ENCODE measurements at regions not wholly inside any gene's neighbourhood (a gene's known extent, or its start where the extent isn't known, plus 50 kb on each side); places are given as distances from the start of the nearest gene placed in this dataset.

- TF ChIP-seq CTCF (IDR thresholded peaks at IDR 0.05 in 2 of 3, conservative IDR thresholded peaks at IDR 0.05 in 1 of 3; ENCODE audit: borderline replicate concordance in 1 of 3, insufficient read depth in 1 of 3, low read depth in 2 of 3, low read length in 2 of 3) = no peak
- no peak for TF ChIP-seq POLR2A (IDR thresholded peaks at IDR 0.05; ENCODE audit: borderline replicate concordance, extremely low read depth, insufficient read depth, insufficient read length)
- TF ChIP-seq, protein P1, sequence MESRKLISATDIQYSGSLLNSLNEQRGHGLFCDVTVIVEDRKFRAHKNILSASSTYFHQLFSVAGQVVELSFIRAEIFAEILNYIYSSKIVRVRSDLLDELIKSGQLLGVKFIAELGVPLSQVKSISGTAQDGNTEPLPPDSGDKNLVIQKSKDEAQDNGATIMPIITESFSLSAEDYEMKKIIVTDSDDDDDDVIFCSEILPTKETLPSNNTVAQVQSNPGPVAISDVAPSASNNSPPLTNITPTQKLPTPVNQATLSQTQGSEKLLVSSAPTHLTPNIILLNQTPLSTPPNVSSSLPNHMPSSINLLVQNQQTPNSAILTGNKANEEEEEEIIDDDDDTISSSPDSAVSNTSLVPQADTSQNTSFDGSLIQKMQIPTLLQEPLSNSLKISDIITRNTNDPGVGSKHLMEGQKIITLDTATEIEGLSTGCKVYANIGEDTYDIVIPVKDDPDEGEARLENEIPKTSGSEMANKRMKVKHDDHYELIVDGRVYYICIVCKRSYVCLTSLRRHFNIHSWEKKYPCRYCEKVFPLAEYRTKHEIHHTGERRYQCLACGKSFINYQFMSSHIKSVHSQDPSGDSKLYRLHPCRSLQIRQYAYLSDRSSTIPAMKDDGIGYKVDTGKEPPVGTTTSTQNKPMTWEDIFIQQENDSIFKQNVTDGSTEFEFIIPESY (IDR thresholded peaks at IDR 0.05; ENCODE audit: extremely low read depth, insufficient replicate concordance, low read length) = no peak
- no peak for TF ChIP-seq POLR2AphosphoS5 (IDR thresholded peaks at IDR 0.05; ENCODE audit: low read depth, low read length)
- TF ChIP-seq, protein P2, sequence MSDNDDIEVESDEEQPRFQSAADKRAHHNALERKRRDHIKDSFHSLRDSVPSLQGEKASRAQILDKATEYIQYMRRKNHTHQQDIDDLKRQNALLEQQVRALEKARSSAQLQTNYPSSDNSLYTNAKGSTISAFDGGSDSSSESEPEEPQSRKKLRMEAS (IDR thresholded peaks at IDR 0.05) = no peak
- no peak for TF ChIP-seq YY1 (IDR thresholded peaks at IDR 0.05; ENCODE audit: extremely low read depth, insufficient replicate concordance, low read depth, low read length)
- TF ChIP-seq, protein P3, sequence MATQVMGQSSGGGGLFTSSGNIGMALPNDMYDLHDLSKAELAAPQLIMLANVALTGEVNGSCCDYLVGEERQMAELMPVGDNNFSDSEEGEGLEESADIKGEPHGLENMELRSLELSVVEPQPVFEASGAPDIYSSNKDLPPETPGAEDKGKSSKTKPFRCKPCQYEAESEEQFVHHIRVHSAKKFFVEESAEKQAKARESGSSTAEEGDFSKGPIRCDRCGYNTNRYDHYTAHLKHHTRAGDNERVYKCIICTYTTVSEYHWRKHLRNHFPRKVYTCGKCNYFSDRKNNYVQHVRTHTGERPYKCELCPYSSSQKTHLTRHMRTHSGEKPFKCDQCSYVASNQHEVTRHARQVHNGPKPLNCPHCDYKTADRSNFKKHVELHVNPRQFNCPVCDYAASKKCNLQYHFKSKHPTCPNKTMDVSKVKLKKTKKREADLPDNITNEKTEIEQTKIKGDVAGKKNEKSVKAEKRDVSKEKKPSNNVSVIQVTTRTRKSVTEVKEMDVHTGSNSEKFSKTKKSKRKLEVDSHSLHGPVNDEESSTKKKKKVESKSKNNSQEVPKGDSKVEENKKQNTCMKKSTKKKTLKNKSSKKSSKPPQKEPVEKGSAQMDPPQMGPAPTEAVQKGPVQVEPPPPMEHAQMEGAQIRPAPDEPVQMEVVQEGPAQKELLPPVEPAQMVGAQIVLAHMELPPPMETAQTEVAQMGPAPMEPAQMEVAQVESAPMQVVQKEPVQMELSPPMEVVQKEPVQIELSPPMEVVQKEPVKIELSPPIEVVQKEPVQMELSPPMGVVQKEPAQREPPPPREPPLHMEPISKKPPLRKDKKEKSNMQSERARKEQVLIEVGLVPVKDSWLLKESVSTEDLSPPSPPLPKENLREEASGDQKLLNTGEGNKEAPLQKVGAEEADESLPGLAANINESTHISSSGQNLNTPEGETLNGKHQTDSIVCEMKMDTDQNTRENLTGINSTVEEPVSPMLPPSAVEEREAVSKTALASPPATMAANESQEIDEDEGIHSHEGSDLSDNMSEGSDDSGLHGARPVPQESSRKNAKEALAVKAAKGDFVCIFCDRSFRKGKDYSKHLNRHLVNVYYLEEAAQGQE (IDR thresholded peaks at IDR 0.05; ENCODE audit: low read depth) = no peak
Observed at GRCh38 chr1:147480565-147480935, 60.8 kb upstream of the BCL9 start.
